Stromal cell of bone marrow (primary cell): ENCODE measurements at regions not wholly inside any gene's neighbourhood (a gene's known extent, or its start where the extent isn't known, plus 50 kb on each side); places are given as distances from the start of the nearest gene placed in this dataset.

Source experiments
- DNase-seq: peaks from one replicate; pipeline ENCODE4 v3.0.0-alpha.2; 2012; ENCODE audit warnings: low read depth

- no peak for DNase-seq
Observed at GRCh38 chr6:91126876-91127275, 540.0 kb upstream of the MAP3K7 start.

GRCh38 chr6:91117550-91117949 lies 530.7 kb upstream of the MAP3K7 start:
- DNase-seq: no peak

GRCh38 chr6:91114123-91114708 lies 527.3 kb upstream of the MAP3K7 start:
- no peak for DNase-seq

- no peak for DNase-seq
Observed at GRCh38 chr6:91106083-91106482, 519.2 kb upstream of the MAP3K7 start.

- no peak for DNase-seq
Observed at GRCh38 chr6:91105532-91105931, 518.7 kb upstream of the MAP3K7 start.

- DNase-seq: no peak
Observed at GRCh38 chr6:91099479-91099878, 512.6 kb upstream of the MAP3K7 start.

- DNase-seq: no peak
Observed at GRCh38 chr6:91098006-91098405, 511.1 kb upstream of the MAP3K7 start.

GRCh38 chr6:91097364-91097763 lies 510.5 kb upstream of the MAP3K7 start:
- no peak for DNase-seq

GRCh38 chr6:91094806-91095475 lies 508.1 kb upstream of the MAP3K7 start:
- no peak for DNase-seq

- DNase-seq: no peak
Observed at GRCh38 chr6:91094341-91094740, 507.5 kb upstream of the MAP3K7 start.

GRCh38 chr6:91088976-91089375 lies 502.1 kb upstream of the MAP3K7 start:
- DNase-seq: no peak

- no peak for DNase-seq
Observed at GRCh38 chr6:91088515-91088914, 501.6 kb upstream of the MAP3K7 start.

GRCh38 chr6:91087908-91088307 lies 501.0 kb upstream of the MAP3K7 start:
- DNase-seq: no peak

- DNase-seq: no peak
Observed at GRCh38 chr6:91083211-91083610, 496.3 kb upstream of the MAP3K7 start.

- DNase-seq: peak; percentile 10
Observed at GRCh38 chr6:91082311-91082832, 495.5 kb upstream of the MAP3K7 start.

- peak; percentile 21 for DNase-seq
Observed at GRCh38 chr6:91081452-91082067, 494.7 kb upstream of the MAP3K7 start.

- DNase-seq: no peak
Observed at GRCh38 chr6:91080871-91081270, 494.0 kb upstream of the MAP3K7 start.

GRCh38 chr6:91079969-91080368 lies 493.1 kb upstream of the MAP3K7 start:
- no peak for DNase-seq

GRCh38 chr6:91075244-91075976 lies 488.5 kb upstream of the MAP3K7 start:
- no peak for DNase-seq

- no peak for DNase-seq
Observed at GRCh38 chr6:91063362-91063761, 476.5 kb upstream of the MAP3K7 start.

GRCh38 chr6:91057689-91058088 lies 470.8 kb upstream of the MAP3K7 start:
- DNase-seq: no peak

- DNase-seq: no peak
Observed at GRCh38 chr6:91055959-91056358, 469.1 kb upstream of the MAP3K7 start.
